NCI-H2081 (cell line): ENCODE measurements at regions not wholly inside any gene's neighbourhood (a gene's known extent, or its start where the extent isn't known, plus 50 kb on each side); places are given as distances from the start of the nearest gene placed in this dataset.
A peak's percentile ranks its signal among the peaks of the same experiment; 100 is the strongest.
"Not testable (repeated sequence)": the region's sequence is repeated elsewhere in the genome, so short reads cannot be mapped to it uniquely, and the experiment has no call there.

Experiments used
- DNase-seq, 2 experiments: peaks; one replicate each; lab custom pipeline; 2025; lab: John Stamatoyannopoulos, UW

DNA sequence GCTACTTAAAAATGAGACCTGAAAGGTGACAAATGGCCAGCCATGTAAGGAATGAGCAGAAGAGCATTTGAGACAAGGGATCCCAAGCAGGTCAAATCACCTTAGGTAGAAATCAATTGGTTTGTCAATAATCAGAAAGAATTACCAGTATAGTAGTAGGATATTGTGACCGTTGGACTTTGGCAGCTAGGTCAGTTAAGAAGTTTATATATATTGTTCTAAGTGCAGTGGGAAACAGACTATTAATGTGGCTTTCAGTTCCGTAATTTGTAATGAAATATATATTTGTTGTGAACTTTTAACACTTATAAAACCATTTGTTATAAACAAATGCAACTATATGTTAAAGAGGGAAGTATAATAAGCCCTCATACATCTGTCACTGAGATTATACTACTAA lies 807.9 kb upstream of the SPRY2 start:
- no peak for DNase-seq

DNA sequence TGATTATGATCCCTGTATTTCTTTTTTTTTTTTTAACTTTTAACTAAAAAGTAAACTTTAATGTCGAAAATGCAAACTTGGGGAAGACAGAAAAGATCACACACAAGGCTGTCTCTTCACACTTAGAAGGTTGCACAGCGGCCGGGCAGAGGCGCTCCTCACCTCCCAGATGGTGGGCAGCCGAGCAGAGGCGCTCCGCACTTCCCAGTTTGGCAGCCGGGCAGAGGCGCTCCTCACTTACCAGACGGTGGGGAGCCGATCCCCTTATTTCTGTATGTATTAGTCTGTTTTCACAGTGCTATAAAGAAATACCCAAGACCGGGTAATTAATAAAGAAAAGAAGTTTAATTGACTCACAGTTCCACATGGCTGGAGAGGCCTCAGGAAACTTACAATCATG lies 805.6 kb upstream of the SPRY2 start:
- not testable (repeated sequence) for DNase-seq

DNA sequence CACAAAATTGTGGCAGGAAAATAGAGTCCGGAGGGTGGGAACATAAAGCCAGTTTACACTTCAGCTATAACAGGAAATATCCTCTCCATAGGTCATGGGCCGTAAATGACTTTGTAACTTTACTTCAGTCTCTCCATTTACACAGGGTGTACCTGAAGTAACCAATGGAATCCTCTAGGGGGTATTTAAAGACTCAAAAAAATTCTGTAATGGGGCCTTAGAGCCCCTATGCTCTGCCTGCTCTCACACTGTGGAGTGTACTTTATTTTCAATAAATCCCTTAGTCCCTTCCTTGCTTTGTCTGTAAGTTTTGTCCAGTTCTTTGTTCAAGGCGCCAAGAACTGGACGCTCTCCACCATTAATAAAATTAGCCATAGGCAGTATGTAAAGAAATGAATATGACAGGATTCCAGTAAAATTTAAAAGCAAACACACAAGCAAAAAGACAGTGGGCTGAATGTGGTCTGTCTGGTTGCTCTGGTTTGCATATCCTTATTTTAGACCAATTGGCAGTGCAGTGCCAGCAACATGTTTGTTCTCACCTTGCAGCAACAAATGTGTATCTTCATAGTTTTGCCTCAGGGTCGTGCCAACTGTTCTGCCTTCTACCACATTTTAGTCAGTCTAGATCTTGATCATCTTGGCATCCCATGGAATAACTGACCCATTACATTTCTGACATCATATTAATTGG lies 801.5 kb upstream of the SPRY2 start:
- DNase-seq = no peak

DNA sequence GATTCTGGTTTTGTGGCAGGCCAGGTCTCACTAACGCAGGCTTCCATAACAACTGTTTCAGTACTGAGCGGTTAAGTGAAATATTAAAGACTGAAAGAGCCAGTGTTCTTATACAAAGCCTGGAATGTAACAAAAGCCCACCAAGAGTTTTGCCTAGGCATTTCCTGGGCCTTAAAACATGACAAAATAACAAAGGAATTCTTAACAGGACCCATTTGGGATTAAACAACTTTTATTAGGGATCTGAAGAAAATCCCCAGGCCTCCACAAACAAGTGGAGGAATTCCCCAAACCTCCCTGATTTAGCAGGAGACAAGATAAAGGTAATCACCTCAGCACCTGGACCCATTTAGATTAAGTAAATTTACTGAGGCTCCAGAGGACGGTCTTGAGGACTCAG lies 799.7 kb upstream of the SPRY2 start:
- no peak for DNase-seq

DNA sequence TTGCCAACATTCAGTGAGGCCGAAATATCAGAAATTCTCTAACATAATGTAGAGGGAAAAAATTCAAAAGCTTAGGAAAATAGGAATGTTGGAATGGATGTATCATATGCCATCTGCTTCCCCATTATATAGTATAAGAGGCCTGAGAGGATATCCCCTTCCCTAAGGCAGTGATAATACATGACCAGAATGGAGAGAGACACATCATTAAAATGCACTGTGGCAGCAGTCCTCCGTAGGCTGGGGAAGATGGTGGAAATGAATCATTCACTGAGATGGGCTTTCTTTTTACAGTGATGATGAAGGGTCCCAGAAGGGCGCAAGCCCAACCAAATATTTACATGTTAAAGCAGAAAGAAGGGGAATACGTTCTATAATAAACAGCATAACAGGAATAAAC lies 799.1 kb upstream of the SPRY2 start:
- DNase-seq = no peak

DNA sequence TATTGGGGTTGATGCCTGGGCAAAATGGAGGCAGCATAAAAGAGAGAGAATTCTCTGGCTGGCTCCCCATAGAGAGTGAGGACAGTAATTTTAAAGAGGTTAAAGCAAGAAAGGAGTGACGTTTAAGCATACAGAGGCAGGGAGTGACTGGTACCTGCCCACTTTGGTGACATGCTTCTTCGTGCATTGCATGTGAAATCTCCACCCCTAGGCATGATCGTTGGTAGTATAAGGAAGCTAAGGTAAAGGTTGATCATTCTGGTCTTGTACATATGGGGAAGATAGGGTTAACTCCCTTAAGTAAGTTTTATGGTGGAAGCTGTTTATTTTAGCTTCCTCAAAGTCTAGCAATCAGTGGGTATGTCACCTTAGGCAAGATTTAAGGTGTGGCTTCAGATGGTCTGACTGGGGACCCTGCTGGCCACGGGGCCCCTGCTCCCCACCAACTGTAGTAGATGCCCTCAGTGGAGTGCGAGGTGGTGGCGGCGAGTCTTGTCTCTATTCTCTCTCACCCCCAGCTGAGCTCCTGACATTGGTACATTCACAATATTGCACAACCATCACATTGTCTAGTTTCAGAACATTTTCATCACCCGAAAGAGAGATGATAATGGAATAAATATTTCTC lies 797.5 kb upstream of the SPRY2 start:
- no peak for DNase-seq

DNA sequence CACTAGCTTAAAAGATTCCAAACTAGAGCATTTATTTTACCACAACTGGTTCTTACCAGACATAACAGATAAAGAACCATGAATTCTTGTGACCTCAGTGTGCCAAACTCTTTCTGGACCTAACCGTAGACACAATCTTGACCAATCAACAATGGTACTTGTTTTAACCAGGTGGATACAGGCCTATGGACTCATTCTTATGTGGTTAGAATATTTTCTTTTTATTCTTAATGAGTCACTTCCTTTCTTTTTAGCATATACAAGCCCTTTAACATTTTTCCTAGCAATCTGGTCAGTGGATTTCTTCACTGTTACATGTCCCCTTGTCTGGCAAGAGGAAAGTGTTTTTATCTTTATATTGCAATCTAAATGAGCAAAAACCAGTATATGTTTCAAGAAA lies 792.1 kb upstream of the SPRY2 start:
- no peak for DNase-seq

DNA sequence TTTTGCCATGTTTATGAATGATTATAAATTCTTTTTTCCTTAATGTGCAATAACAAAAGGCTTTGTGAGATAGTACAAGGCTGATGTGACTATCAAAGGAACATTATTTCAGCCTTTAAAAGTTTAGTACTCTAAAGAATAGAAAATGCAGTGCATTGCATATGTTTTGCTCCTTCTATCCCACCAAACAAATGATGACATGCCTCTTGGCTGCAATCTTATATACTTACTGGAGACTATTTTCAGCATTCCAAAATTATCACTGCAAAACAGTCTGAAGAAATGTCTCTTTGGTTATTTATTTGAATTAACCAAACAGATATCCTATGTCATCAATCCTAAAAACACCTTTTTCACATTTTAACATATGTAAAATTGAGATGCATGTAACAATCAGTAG lies 776.5 kb upstream of the SPRY2 start:
- no peak for DNase-seq

DNA sequence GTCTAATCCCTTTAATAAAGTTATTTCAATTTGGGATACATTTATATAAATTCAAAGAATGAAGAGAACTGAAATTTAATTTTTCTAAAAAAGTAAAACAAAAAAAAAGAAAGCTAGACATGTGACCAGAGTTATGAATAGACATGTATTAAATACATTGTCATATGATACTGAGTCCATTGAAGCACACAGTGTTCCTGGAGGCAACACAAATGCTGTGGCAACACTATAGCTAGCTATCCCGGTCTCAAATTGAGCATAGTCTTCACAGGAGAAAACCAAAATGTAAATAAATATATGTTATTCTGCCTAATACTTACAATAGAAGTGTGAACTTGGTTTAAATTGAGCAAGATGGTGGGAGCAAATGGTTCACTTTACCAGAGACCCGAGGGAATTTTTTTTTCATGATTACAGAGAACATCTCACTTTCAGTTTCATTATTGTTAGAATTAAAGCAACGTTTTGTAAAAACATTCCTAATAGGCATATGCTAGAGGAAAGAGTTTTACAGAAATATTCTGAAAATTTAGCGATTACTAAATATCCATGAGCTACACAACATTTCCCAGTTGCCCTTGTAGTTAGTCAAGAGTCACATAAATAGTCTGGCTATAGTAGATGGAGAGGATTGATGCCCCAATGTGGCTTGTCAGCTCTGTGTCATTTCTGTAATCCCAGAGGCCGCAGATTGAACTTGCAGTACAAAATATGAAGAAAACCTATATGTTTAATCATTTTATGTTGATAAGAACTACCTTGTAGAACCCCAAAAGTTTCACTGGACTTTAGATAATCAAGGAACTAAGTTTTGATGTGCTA lies 775.7 kb upstream of the SPRY2 start:
- no peak for DNase-seq

DNA sequence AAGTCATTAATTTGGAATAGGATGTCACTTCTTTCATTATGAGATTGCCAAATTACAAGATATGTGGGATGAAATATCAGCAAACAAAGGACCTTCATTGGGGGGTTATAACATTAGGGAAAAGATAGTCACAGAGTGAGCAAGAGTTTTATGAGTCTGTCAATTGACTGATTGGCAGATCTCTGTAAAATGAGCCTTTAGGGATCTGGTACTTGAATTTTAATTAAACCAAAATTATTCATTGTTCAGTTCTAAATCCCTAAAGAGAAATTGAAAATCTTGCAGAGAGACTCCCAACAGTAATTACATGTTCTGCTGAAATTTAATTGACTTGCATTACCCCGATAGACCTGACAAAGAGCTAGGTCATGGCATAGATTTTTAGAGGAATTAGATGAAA lies 768.1 kb upstream of the SPRY2 start:
- no peak for DNase-seq

DNA sequence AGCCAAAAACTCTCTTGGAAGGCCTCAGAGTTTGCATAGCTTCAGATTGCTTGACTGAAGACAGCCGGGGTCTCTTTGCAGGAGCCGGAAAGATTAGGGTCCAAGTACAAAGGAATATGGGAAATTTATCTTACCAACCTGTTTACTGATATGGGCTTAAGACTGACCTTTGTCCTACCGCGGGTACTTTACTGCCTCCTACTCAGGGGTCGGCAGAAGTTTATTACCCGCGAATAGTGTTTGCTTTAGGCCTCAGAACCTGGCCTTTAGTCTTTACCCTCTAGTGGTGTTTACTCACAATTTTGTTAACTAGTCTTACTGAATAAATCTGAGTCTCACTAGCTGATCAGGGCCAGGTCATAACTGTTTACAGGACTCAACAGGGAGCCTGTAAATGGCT lies 765.4 kb upstream of the SPRY2 start:
- DNase-seq = no peak

DNA sequence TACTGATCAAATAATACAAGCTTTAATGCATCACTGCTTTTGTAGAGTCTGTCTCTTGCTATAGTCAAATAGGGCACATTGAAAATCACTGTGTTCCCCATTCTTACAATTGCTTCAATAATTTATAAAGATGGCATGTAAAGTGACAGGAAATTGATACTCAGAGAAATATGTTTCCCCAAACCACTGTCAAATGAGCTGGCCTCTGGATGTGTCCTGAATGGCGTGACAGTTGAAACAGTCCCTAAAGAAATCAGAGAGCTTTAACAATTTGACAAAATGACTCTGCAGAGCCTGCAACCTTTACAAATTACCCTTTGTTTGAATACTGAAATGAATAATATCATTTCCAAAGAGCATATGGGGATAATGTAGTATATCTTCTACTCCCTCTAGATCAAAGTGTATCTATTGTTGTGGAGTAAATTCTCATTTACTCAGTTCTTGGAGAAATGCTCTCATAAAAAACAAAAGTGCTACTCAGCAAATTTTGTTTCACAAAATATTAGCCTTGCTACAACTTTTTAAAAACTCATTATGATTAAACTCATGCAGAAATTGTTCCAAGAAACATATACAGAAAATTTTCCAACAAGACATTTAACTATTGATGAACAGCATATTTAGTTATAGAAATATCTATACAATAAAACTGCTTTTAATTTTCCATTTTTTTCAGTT lies 763.2 kb upstream of the SPRY2 start:
- no peak for DNase-seq

DNA sequence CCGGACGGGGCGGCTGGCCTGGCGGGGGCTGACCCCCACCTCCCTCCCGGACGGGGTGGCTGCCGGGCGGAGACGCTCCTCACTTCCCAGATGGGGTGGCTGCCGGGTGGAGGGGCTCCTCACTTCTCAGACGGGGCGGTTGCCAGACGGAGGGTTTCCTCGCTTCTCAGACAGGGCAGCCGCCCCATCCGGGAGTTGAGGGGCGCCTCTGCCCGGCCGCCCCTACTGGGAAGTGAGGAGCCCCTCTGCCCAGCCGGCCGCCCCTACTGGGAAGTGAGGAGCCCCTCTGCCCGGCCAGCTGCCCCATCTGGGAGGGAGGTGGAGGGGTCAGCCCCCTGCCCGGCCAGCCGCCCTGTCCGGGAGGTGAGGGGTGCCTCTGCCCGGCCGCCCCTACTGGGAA lies 761.1 kb upstream of the SPRY2 start:
- DNase-seq = not testable (repeated sequence)

DNA sequence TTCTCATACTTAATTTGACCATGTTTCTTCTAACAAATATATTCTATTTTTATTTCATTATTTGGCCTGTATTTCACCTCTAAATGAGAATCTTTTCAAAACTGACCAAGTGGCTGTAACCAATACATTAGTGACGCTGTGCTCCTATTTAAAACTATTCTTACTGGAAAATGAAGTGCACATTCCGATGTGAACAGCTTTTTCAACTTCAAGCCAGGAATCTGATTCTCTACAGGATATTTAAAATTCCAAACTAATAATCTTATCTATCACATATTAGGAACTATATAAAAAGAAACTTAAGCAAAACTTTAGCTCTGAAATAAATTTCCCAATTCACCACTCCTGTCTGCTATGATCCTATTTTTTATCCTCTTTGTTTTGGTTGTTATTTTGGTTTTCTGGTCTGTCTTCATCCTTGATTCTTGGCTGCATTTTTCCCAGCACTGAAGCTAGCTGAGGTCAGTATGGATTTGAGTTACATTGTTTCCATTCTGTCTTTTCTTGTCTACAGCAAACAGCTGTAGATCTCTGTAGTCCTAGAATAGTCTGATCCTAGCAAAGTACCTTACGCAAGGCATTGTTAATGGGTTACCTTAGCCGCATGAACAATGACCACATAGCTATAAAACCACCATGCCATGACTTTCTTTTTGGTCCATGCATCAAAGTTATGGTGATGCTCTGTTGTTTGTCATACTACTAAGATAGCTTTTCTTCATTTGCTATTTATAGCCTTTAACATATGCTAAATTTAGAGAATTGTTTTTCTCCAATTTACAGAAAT lies 748.6 kb upstream of the SPRY2 start:
- no peak for DNase-seq

DNA sequence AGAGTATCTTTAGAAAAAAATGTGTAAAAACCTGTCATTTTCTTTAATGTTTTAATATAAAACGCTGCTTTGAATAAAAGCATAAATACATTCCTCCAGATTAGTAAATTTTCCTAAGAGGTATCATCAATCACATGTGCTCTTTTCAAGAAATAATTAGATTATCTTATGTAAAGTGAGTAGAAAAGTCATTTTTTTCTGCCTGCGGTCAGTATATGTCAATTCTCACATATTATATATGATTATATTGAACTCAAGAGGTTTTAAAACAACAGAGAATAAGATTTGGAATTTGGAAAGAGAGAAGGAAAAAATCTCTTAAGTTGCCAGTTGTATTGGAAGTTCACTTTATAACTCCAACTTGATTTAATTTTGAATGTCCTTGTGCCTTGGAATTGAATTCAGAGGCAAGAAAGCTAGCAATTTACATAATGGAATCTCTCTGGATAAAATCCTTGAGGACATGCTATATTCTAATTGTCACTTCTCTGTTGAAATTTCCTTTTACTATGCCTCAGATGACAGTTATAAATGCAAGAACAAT lies 740.1 kb upstream of the SPRY2 start:
- no peak for DNase-seq

DNA sequence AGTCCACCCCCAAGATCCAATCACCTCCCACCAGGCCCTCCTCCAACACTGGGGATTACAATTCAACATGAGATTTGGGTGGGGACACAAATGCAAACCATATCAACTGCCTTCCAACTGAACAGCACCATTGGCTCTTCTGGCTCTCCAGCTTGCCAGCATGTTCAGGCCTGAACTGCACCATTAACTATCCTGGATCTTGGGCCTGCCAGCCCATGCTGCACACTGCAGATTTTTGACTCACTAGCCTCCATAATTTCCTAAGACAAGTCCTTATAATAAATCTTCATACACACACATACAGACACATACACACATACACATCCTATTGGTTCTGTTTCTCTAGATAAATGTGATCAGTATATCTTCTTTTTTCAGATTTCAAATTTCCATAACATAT lies 737.1 kb upstream of the SPRY2 start:
- DNase-seq = no peak

DNA sequence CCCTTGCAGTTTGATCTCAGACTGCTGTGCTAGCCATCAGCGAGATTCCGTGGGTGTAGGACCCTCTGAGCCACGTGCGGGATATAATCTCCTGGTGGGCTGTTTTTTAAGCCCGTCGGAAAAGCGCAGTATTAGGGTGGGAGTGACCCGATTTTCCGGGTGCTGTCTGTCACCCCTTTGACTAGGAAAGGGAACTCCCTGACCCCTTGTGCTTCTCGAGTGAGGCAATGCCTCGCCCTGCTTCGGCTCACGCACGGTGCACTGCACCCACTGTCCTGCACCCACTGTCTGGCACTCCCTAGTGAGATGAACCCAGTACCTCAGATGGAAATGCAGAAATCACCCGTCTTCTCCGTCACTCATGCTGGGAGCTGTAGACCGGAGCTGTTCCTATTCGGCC lies 728.9 kb upstream of the SPRY2 start:
- not testable (repeated sequence) for DNase-seq

DNA sequence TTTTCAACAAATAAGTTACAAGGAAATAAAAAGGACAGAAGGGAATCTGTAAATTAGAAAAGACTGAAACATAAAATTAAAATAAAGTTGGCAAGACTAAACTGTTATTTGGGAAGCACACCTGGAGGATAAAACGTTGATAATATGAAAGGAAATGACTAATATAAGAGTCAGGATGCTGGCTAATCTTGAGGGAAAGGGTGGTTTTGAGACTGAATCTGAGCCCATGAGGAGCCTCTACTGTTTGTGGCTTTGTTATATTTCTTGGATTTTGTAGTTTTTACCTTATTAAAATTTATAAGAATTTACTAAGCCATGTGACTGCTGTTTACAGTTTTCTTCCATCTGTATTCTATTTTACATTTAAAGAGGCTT lies 718.0 kb upstream of the SPRY2 start:
- no peak for DNase-seq

DNA sequence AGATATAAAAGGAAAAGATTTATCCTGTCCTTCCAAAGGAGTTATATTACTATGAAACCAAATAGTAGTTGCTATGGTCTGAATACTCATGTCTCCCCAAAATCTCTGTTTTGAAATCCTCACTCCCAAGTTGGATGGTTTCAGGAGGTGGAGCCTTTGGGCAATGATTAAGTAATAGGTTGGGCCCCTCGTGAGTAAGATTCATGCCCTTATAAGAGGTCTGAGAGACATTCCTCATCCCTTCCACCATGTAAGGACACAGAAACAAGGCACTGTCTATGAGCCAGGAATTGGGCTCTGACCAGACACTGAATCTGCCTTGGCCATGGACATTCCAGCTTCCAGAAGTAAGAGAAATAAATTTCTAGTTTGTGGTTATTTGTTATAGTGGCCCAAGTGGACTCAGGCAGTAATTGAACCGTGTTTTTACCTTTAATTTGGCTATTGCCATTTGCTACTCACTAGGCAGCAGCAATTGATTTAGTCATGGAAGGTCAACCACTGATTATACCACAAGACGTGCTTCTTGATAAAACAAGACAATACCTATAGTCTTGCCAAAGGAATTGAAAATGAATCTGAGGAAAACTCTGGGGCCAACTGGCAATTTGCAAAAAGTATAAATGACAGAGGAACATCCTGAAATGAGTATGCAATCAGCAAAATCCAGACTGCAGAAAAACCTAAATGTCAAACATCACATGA lies 717.4 kb upstream of the SPRY2 start:
- no peak for DNase-seq

DNA sequence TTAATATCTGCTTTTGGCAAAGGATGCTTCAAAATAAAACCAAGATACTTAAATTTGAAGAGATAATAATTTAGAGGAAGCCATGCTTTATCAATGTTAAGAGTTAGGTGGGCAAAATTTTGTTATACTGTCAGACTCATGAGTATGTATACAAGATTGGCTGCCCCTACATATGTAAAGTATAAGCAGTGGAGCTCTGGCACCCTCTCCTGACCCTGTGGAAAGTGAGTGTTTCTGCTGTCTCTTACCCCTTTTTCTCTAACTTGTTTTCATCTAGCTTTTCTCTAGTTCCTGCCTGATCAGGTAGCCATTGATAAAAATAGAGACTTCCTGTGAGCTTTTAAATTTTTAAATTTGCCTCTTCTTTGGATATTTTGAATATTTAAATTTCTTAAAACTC lies 710.9 kb upstream of the SPRY2 start:
- DNase-seq = peak in 1 of 2 experiments; percentile 9

DNA sequence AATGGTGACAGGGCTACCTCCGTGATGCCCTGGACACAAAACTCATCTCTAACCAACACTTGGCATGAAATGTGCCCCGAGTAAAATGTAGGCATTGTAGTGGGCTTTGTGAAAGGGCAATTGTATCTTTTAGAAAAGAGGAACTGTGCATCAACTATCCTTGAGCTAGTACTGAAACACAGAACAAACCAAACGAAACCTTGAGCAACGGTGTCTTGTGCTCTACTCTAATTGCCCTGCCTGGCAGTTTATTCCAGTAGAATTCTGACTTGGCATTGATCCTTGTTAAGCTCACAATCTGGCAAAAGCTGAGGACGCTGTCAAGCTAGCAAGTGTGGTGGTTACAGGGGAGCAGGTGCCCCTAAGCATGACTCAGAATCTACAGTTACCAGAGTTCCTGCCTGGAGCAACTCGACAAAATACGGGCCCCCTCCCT lies 707.1 kb upstream of the SPRY2 start:
- peak in 1 of 2 experiments; percentile 4 for DNase-seq
